ENCODE measurements at regions not wholly inside any gene's neighbourhood (a gene's known extent, or its start where the extent isn't known, plus 50 kb on each side); places are given as distances from the start of the nearest gene placed in this dataset.
A peak's percentile ranks its signal among the peaks of the same experiment; 100 is the strongest.
"Not testable (repeated sequence)": the region's sequence is repeated elsewhere in the genome, so short reads cannot be mapped to it uniquely, and the experiment has no call there.

- no peak overlapping the region for H3K27ac ChIP-seq
- no peak for DNase-seq
- in situ Hi-C loops (cut with HindIII; ENCODE audit: low pct_ligation_motif_present, low sequenced_read_pairs), result no loop called here
- no peak for TF ChIP-seq CTCF (IDR thresholded peaks at IDR 0.05; ENCODE audit: low read depth, low read length, missing control alignments)
- no peaks in the 10 kb centered on the region for H3K36me3 ChIP-seq (replicated peaks)
- H3K4me3 ChIP-seq (ENCODE audit: low read depth, low read length), result no peak overlapping the region
- H3K27me3 ChIP-seq (replicated peaks), result no peaks in the 10 kb centered on the region
Measured at GRCh38 chr10:29820890-29821461, 186.2 kb upstream of the SVIL start.

GRCh38 chr10:29816801-29817558 is 182.2 kb upstream of the SVIL start:
- no peak for TF ChIP-seq CTCF (IDR thresholded peaks at IDR 0.05; ENCODE audit: low read depth, low read length, missing control alignments)
- Histone ChIP-seq H3K4me3 (ENCODE audit: low read depth, low read length) (no peak overlapping the region), H3K27ac (no peak overlapping the region), H3K27me3 (replicated peaks) (no peaks in the 10 kb centered on the region), H3K36me3 (replicated peaks) (no peaks in the 10 kb centered on the region)
- DNase-seq, result no peak
- in situ Hi-C loops (cut with HindIII; ENCODE audit: low pct_ligation_motif_present, low sequenced_read_pairs), result no loop called here

GRCh38 chr10:29815572-29815971 is 180.8 kb upstream of the SVIL start:
- DNase-seq, result no peak
- no peak overlapping the region for H3K27ac ChIP-seq
- in situ Hi-C loops (cut with HindIII; ENCODE audit: low pct_ligation_motif_present, low sequenced_read_pairs), result no loop called here
- TF ChIP-seq CTCF (IDR thresholded peaks at IDR 0.05; ENCODE audit: low read depth, low read length, missing control alignments), result no peak
- no peaks in the 10 kb centered on the region for H3K36me3 ChIP-seq (replicated peaks)
- no peaks in the 10 kb centered on the region for H3K27me3 ChIP-seq (replicated peaks)
- H3K4me3 ChIP-seq (ENCODE audit: low read depth, low read length), result no peak overlapping the region

GRCh38 chr10:29811751-29812427 is 177.1 kb upstream of the SVIL start:
- no peaks in the 10 kb centered on the region for H3K36me3 ChIP-seq (replicated peaks)
- DNase-seq, result peak; percentile 58
- H3K27ac ChIP-seq, result peak overlapping the region; percentile 36
- in situ Hi-C loops (cut with HindIII; ENCODE audit: low pct_ligation_motif_present, low sequenced_read_pairs), result no loop called here
- no peak overlapping the region for H3K4me3 ChIP-seq (ENCODE audit: low read depth, low read length)
- TF ChIP-seq CTCF (IDR thresholded peaks at IDR 0.05; ENCODE audit: low read depth, low read length, missing control alignments), result no peak
- no peaks in the 10 kb centered on the region for H3K27me3 ChIP-seq (replicated peaks)

GRCh38 chr10:29810816-29811215 is 176.0 kb upstream of the SVIL start:
- no peak overlapping the region for H3K27ac ChIP-seq
- no peaks in the 10 kb centered on the region for H3K36me3 ChIP-seq (replicated peaks)
- H3K27me3 ChIP-seq (replicated peaks), result no peaks in the 10 kb centered on the region
- H3K4me3 ChIP-seq (ENCODE audit: low read depth, low read length), result no peak overlapping the region
- in situ Hi-C loops (cut with HindIII; ENCODE audit: low pct_ligation_motif_present, low sequenced_read_pairs), result no loop called here
- no peak for DNase-seq
- no peak for TF ChIP-seq CTCF (IDR thresholded peaks at IDR 0.05; ENCODE audit: low read depth, low read length, missing control alignments)

- in situ Hi-C loops (cut with HindIII; ENCODE audit: low pct_ligation_motif_present, low sequenced_read_pairs); DNase-seq; H3K27ac ChIP-seq; H3K36me3 ChIP-seq (replicated peaks); H3K27me3 ChIP-seq (replicated peaks); H3K4me3 ChIP-seq (ENCODE audit: low read depth, low read length): not testable (repeated sequence)
Measured at GRCh38 chr10:29810231-29810630, 175.5 kb upstream of the SVIL start.
